Activated naive CD4-positive, alpha-beta T cell treated with anti-CD3 and anti-CD28 coated beads for 36 hours (primary cell): ENCODE measurements at regions not wholly inside any gene's neighbourhood (a gene's known extent, or its start where the extent isn't known, plus 50 kb on each side); places are given as distances from the start of the nearest gene placed in this dataset.

Experiments
- CTCF ChIA-PET: fragments of 350-600 bp; sonication (Branson Sonifier 250); formaldehyde crosslinking; loops from one replicate; lab custom pipeline; 2021; ENCODE audit warnings: antibody characterized with exemption; lab: Charles Lee
- DNase-seq: peaks from one replicate; pipeline ENCODE4 v3.0.0-alpha.2; 2020
- H3K27ac Mint-ChIP-seq: one replicate; pipeline ENCODE4 v1.8.0; 2021; ENCODE audit warnings: mild to moderate bottlenecking, mixed read lengths
- H3K27me3 Mint-ChIP-seq: one replicate; pipeline ENCODE4 v1.8.0; 2021; ENCODE audit warnings: low read depth, mixed read lengths
- H3K36me3 Mint-ChIP-seq: one replicate; pipeline ENCODE4 v1.8.0; 2021; ENCODE audit warnings: low read depth, mixed read lengths
- H3K4me1 Mint-ChIP-seq: one replicate; pipeline ENCODE4 v1.8.0; 2021; ENCODE audit warnings: low read depth, mixed read lengths
- H3K4me3 Mint-ChIP-seq: one replicate; pipeline ENCODE4 v1.8.0; 2021; ENCODE audit warnings: mild to moderate bottlenecking, moderate library complexity, mixed read lengths
- H3K9me3 Mint-ChIP-seq: one replicate; pipeline ENCODE4 v1.8.0; 2021; ENCODE audit warnings: mixed read lengths
- intact Hi-C: fragments of 100-400 bp; cut with micrococcal nuclease; formaldehyde crosslinking; loops from one replicate; pipeline ENCODE4 v1.15.1; 2023

- CTCF ChIA-PET: no interaction called here
- DNase-seq: no peak
- no peaks in the 10 kb centered on the region for H3K27me3 Mint-ChIP-seq
These were observed 147.0 kb upstream of the PELI1 start for GRCh38 chr2:64291181-64291580.

GRCh38 chr2:64295326-64296139, 151.3 kb upstream of the PELI1 start:
- peak; percentile 73 for DNase-seq
- H3K27me3 Mint-ChIP-seq: peaks cover 4% of the 10 kb centered on the region
- no peaks in the 10 kb centered on the region for H3K36me3 Mint-ChIP-seq
- no peak overlapping the region for H3K4me3 Mint-ChIP-seq
- no peaks in the 10 kb centered on the region for H3K9me3 Mint-ChIP-seq
- H3K4me1 Mint-ChIP-seq: peaks cover 16% of the 10 kb centered on the region
- intact Hi-C loops: loop anchor here (1.0 kb wide), 3 partner anchors 10 to 81 kb away; no protein-coding TSS in a partner anchor
- no peak overlapping the region for H3K27ac Mint-ChIP-seq
- CTCF ChIA-PET: interaction anchor here (0.6 to 2.2 kb wide), 9 partner anchors 17 to 578 kb away, joined by 3 to 9 read pairs (median 3); no protein-coding TSS in a partner anchor

More at GRCh38 chr2:64291181-64291580, 147.0 kb upstream of the PELI1 start:
- Mint-ChIP-seq H3K27ac (no peak overlapping the region), H3K9me3 (no peaks in the 10 kb centered on the region), H3K4me3 (no peak overlapping the region), H3K4me1 (peaks cover 11% of the 10 kb centered on the region), H3K36me3 (no peaks in the 10 kb centered on the region)
- intact Hi-C loops: no loop called here

- Mint-ChIP-seq H3K4me1 (peaks cover 16% of the 10 kb centered on the region), H3K4me3 (no peak overlapping the region)
These were observed 151.9 kb upstream of the PELI1 start for GRCh38 chr2:64296140-64296480.

GRCh38 chr2:64296695-64297346, 152.6 kb upstream of the PELI1 start:
- DNase-seq: peak; percentile 45
- CTCF ChIA-PET: interaction anchor here (0.6 to 2.2 kb wide), 2 partner anchors 23 to 31 kb away, joined by 5 to 9 read pairs; no protein-coding TSS in a partner anchor
- peaks cover 4% of the 10 kb centered on the region for H3K27me3 Mint-ChIP-seq
- H3K4me3 Mint-ChIP-seq: no peak overlapping the region
- peaks cover 16% of the 10 kb centered on the region for H3K4me1 Mint-ChIP-seq
- intact Hi-C loops: no loop called here
- H3K27ac Mint-ChIP-seq: no peak overlapping the region
- no peaks in the 10 kb centered on the region for H3K9me3 Mint-ChIP-seq
- no peaks in the 10 kb centered on the region for H3K36me3 Mint-ChIP-seq

More at GRCh38 chr2:64296140-64296480, 151.9 kb upstream of the PELI1 start:
- Mint-ChIP-seq H3K36me3 (no peaks in the 10 kb centered on the region), H3K27ac (no peak overlapping the region), H3K9me3 (no peaks in the 10 kb centered on the region), H3K27me3 (peaks cover 4% of the 10 kb centered on the region)
- intact Hi-C loops: no loop called here
- DNase-seq: no peak
- CTCF ChIA-PET: interaction anchor here (0.6 to 2.2 kb wide), 9 partner anchors 16 to 577 kb away, joined by 3 to 9 read pairs (median 3); no protein-coding TSS in a partner anchor

GRCh38 chr2:64298161-64298560, 153.9 kb upstream of the PELI1 start:
- Mint-ChIP-seq H3K4me1 (peaks cover 16% of the 10 kb centered on the region), H3K27ac (no peak overlapping the region), H3K4me3 (no peak overlapping the region), H3K36me3 (no peaks in the 10 kb centered on the region), H3K27me3 (peaks cover 4% of the 10 kb centered on the region), H3K9me3 (no peaks in the 10 kb centered on the region)
- CTCF ChIA-PET: interaction anchor here (0.7 to 1.4 kb wide), 3 partner anchors 10 to 32 kb away, joined by 3 to 4 read pairs (median 3); no protein-coding TSS in a partner anchor
- DNase-seq: no peak
- intact Hi-C loops: no loop called here

- H3K27me3 Mint-ChIP-seq: peaks cover 4% of the 10 kb centered on the region
- no peaks in the 10 kb centered on the region for H3K36me3 Mint-ChIP-seq
- no peaks in the 10 kb centered on the region for H3K9me3 Mint-ChIP-seq
- DNase-seq: no peak
- no peak overlapping the region for H3K27ac Mint-ChIP-seq
- intact Hi-C loops: no loop called here
- CTCF ChIA-PET: no interaction called here
- H3K4me1 Mint-ChIP-seq: peaks cover 16% of the 10 kb centered on the region
- no peak overlapping the region for H3K4me3 Mint-ChIP-seq
These were observed 153.9 kb upstream of the LGALSL start for GRCh38 chr2:64300066-64300465.

- CTCF ChIA-PET: no interaction called here
- Mint-ChIP-seq H3K4me3 (no peak overlapping the region), H3K27me3 (peaks cover 1% of the 10 kb centered on the region), H3K9me3 (peaks cover 5% of the 10 kb centered on the region), H3K36me3 (no peaks in the 10 kb centered on the region), H3K27ac (no peak overlapping the region), H3K4me1 (no peaks in the 10 kb centered on the region)
- no peak for DNase-seq
- intact Hi-C loops: no loop called here
These were observed 150.7 kb upstream of the LGALSL start for GRCh38 chr2:64303250-64303649.

GRCh38 chr2:64307421-64307820, 146.5 kb upstream of the LGALSL start:
- CTCF ChIA-PET: interaction anchor here (0.6 kb wide), 1 partner anchor 18 kb away, joined by 3 read pairs; no protein-coding TSS in a partner anchor
- no peak for DNase-seq
- intact Hi-C loops: no loop called here
- no peaks in the 10 kb centered on the region for H3K36me3 Mint-ChIP-seq
- no peaks in the 10 kb centered on the region for H3K27me3 Mint-ChIP-seq
- no peaks in the 10 kb centered on the region for H3K4me1 Mint-ChIP-seq
- H3K4me3 Mint-ChIP-seq: no peak overlapping the region
- H3K27ac Mint-ChIP-seq: no peak overlapping the region
- peaks cover 5% of the 10 kb centered on the region for H3K9me3 Mint-ChIP-seq

- CTCF ChIA-PET: interaction anchor here (0.9 to 1.5 kb wide), 3 partner anchors 16 to 19 kb away, joined by 3 read pairs; no protein-coding TSS in a partner anchor
- no peaks in the 10 kb centered on the region for H3K36me3 Mint-ChIP-seq
- H3K4me1 Mint-ChIP-seq: no peaks in the 10 kb centered on the region
- DNase-seq: no peak
- H3K9me3 Mint-ChIP-seq: no peaks in the 10 kb centered on the region
- intact Hi-C loops: no loop called here
- H3K4me3 Mint-ChIP-seq: no peak overlapping the region
- H3K27ac Mint-ChIP-seq: no peak overlapping the region
- no peaks in the 10 kb centered on the region for H3K27me3 Mint-ChIP-seq
These were observed 142.6 kb upstream of the LGALSL start for GRCh38 chr2:64311191-64311910.

GRCh38 chr2:64311948-64312621, 141.9 kb upstream of the LGALSL start:
- intact Hi-C loops: no loop called here
- H3K27ac Mint-ChIP-seq: no peak overlapping the region
- H3K36me3 Mint-ChIP-seq: no peaks in the 10 kb centered on the region
- CTCF ChIA-PET: interaction anchor here (0.7 to 1.5 kb wide), 4 partner anchors 16 to 249 kb away, joined by 3 read pairs; no protein-coding TSS in a partner anchor
- DNase-seq: no peak
- no peaks in the 10 kb centered on the region for H3K9me3 Mint-ChIP-seq
- H3K4me1 Mint-ChIP-seq: no peaks in the 10 kb centered on the region
- no peaks in the 10 kb centered on the region for H3K27me3 Mint-ChIP-seq
- no peak overlapping the region for H3K4me3 Mint-ChIP-seq

GRCh38 chr2:64312622-64313397, 141.2 kb upstream of the LGALSL start:
- H3K36me3 Mint-ChIP-seq: no peaks in the 10 kb centered on the region
- H3K27ac Mint-ChIP-seq: no peak overlapping the region
- H3K4me3 Mint-ChIP-seq: no peak overlapping the region
- peaks cover 4% of the 10 kb centered on the region for H3K4me1 Mint-ChIP-seq
- H3K9me3 Mint-ChIP-seq: no peaks in the 10 kb centered on the region
- intact Hi-C loops: no loop called here
- CTCF ChIA-PET: interaction anchor here (0.6 to 1.5 kb wide), 5 partner anchors 9 to 249 kb away, joined by 3 read pairs; no protein-coding TSS in a partner anchor
- no peak for DNase-seq
- H3K27me3 Mint-ChIP-seq: no peaks in the 10 kb centered on the region
